Vagina (tissue), 2 donors: ENCODE measurements at regions not wholly inside any gene's neighbourhood (a gene's known extent, or its start where the extent isn't known, plus 50 kb on each side); places are given as distances from the start of the nearest gene placed in this dataset.

Experiments used
- DNase-seq, 2 donors: peaks; one replicate each; pipeline ENCODE4 v3.0.0-alpha.2; 2017; ENCODE audit errors: extremely low spot score in 2 of 2
- H3K27ac ChIP-seq: fragments of 200-600 bp; sonication (generic); one replicate; pipeline ENCODE4 v1.5.1; 2019
- H3K27me3 ChIP-seq: fragments of 200-600 bp; sonication (generic); one replicate; pipeline ENCODE4 v1.5.1; 2019
- H3K36me3 ChIP-seq, 2 donors: fragments of 200-600 bp; sonication (generic); one replicate each; pipeline ENCODE4 v1.5.1; 2017 to 2019
- H3K4me1 ChIP-seq: fragments of 200-600 bp; sonication (generic); one replicate; pipeline ENCODE4 v1.5.1; 2019
- H3K4me3 ChIP-seq, 2 donors: fragments of 200-600 bp; sonication (generic); 1 replicate in 1 of 2; 2 replicates in 1 of 2; pipeline ENCODE4 v1.5.1; 2016 to 2019
- H3K9me3 ChIP-seq: fragments of 200-600 bp; sonication (generic); one replicate; pipeline ENCODE4 v1.5.1; 2019
- CTCF ChIP-seq, 3 experiments: fragments of 450-650 bp in 2 of 3; fragments of 200-600 bp in 1 of 3; sonication (generic) in 1 of 3; IDR thresholded peaks; one replicate each; pipeline ENCODE4 v1.5.1; 2017 to 2019; ENCODE audit warnings: antibody characterized with exemption in 3 of 3, mild to moderate bottlenecking in 2 of 3, moderate library complexity in 2 of 3
- POLR2A ChIP-seq, 2 donors: fragments of 450-650 bp; IDR thresholded peaks; one replicate each; pipeline ENCODE4 v1.6.1; 2017; ENCODE audit warnings: antibody characterized with exemption in 2 of 2, mild to moderate bottlenecking in 2 of 2, moderate library complexity in 2 of 2
- POLR2AphosphoS5 ChIP-seq, 2 donors: sonication (generic); formaldehyde crosslinking; IDR thresholded peaks; one replicate each; pipeline ENCODE4 v1.9.0; 2017; ENCODE audit warnings: antibody characterized with exemption in 2 of 2, mild to moderate bottlenecking in 2 of 2, low read depth in 1 of 2; ENCODE audit not compliant: insufficient read depth in 1 of 2
- intact Hi-C: fragments of 100-400 bp; cut with DNase I; formaldehyde crosslinking; loops from one replicate; pipeline ENCODE4 v1.15.1; 2023

GRCh38 chr13:107807306-107808073, 407.8 kb downstream of the LIG4 start:
- intact Hi-C loops = no loop called here
- no peak for TF ChIP-seq POLR2AphosphoS5 (IDR thresholded peaks at IDR 0.05; ENCODE audit: insufficient read depth in 1 of 2, low read depth in 1 of 2)
- no peak for TF ChIP-seq POLR2A (IDR thresholded peaks at IDR 0.05)
- TF ChIP-seq CTCF (IDR thresholded peaks at IDR 0.05) = no peak
- H3K27me3 ChIP-seq = no peaks in the 10 kb centered on the region
- DNase-seq = no peak
- no peak overlapping the region for H3K4me3 ChIP-seq
- H3K4me1 ChIP-seq = no peaks in the 10 kb centered on the region
- H3K36me3 ChIP-seq = no peaks in the 10 kb centered on the region
- H3K9me3 ChIP-seq = no peaks in the 10 kb centered on the region
- H3K27ac ChIP-seq = no peak overlapping the region

GRCh38 chr13:107806726-107807125, 408.6 kb downstream of the LIG4 start:
- TF ChIP-seq POLR2AphosphoS5 (IDR thresholded peaks at IDR 0.05; ENCODE audit: insufficient read depth in 1 of 2, low read depth in 1 of 2) (no peak), POLR2A (IDR thresholded peaks at IDR 0.05) (no peak), CTCF (IDR thresholded peaks at IDR 0.05) (no peak)
- no peaks in the 10 kb centered on the region for H3K4me1 ChIP-seq
- H3K27ac ChIP-seq = no peak overlapping the region
- intact Hi-C loops = no loop called here
- no peaks in the 10 kb centered on the region for H3K9me3 ChIP-seq
- no peaks in the 10 kb centered on the region for H3K27me3 ChIP-seq
- DNase-seq = no peak
- no peaks in the 10 kb centered on the region for H3K36me3 ChIP-seq
- no peak overlapping the region for H3K4me3 ChIP-seq

GRCh38 chr13:107803822-107804495, 411.4 kb downstream of the LIG4 start:
- intact Hi-C loops = no loop called here
- no peaks in the 10 kb centered on the region for H3K4me1 ChIP-seq
- TF ChIP-seq POLR2AphosphoS5 (IDR thresholded peaks at IDR 0.05; ENCODE audit: insufficient read depth in 1 of 2, low read depth in 1 of 2) (no peak), CTCF (IDR thresholded peaks at IDR 0.05) (no peak), POLR2A (IDR thresholded peaks at IDR 0.05) (no peak)

GRCh38 chr13:107801621-107802020, 413.7 kb downstream of the LIG4 start:
- intact Hi-C loops = no loop called here
- no peaks in the 10 kb centered on the region for H3K9me3 ChIP-seq

More at GRCh38 chr13:107803822-107804495, 411.4 kb downstream of the LIG4 start:
- Histone ChIP-seq H3K27ac (no peak overlapping the region), H3K36me3 (no peaks in the 10 kb centered on the region), H3K4me3 (no peak overlapping the region), H3K9me3 (no peaks in the 10 kb centered on the region), H3K27me3 (no peaks in the 10 kb centered on the region)
- DNase-seq = no peak

More at GRCh38 chr13:107801621-107802020, 413.7 kb downstream of the LIG4 start:
- Histone ChIP-seq H3K27ac (no peak overlapping the region), H3K4me3 (no peak overlapping the region), H3K4me1 (no peaks in the 10 kb centered on the region), H3K27me3 (no peaks in the 10 kb centered on the region), H3K36me3 (no peaks in the 10 kb centered on the region)
- TF ChIP-seq CTCF (IDR thresholded peaks at IDR 0.05) (no peak), POLR2A (IDR thresholded peaks at IDR 0.05) (no peak), POLR2AphosphoS5 (IDR thresholded peaks at IDR 0.05; ENCODE audit: insufficient read depth in 1 of 2, low read depth in 1 of 2) (no peak)
- DNase-seq = no peak
